ENCODE measurements at regions not wholly inside any gene's neighbourhood (a gene's known extent, or its start where the extent isn't known, plus 50 kb on each side); places are given as distances from the start of the nearest gene placed in this dataset.

DNA sequence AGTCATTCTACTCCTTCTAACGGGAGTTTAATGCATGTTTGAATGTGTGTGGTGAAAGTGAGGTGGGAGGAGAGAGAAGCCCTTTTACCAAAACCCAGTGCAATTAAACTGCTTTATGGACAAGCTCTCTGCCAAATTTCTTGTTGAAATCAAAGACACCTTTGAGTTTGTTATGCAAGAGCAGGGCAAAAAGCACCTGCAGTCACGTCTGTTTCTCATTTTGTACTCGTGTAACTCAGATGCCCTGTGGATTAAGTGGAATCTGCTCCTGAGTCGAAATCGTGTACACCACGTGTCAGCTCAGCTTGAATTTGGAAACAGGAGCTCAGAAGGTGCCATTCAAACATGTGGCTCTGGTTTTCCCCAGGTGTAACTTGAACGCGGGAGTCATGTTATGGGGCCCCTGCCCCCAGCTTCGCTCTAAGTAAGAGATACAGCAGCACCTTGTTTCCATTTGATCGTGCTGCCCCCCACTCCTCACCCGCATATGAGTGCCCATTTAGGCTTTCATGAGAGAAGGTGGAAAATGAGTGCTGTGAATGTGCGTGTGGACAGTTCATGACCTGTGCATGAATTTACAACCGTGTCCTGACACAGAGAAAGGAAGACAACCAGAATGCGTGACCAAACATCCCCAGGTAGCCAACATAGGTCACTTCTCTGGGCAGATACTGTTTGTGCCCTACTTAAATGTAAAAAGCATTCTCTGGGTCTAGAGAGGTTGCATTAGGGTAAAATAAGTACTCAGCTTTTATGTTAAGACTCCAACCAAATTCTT lies 347.0 kb upstream of the SLC30A5 start:
- DNase-seq (ENCODE audit: low read depth), result no peak

DNA sequence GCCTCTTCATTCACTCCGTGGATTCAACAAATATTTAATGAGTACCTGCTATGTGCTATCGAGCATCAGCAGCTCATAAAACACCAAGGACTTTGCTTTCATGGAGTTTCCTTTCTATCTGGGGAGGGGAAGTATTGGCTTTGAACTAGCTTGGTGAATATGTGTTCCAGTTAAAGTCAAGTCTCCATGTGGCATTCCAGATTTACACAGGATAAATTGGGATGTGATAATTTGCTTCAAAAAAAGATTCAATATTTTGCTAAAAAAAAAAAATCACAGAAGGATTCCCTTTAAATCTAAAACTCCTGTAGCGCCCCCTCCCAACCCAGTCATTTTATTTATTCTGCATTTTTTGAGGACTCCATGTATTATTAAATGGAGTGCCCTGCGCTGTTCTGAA lies 346.3 kb upstream of the SLC30A5 start:
- DNase-seq (ENCODE audit: low read depth), result no peak

- no peak for DNase-seq (ENCODE audit: low read depth)
Measured at GRCh38 chr5:68748101-68748500, 345.7 kb upstream of the SLC30A5 start.

DNA sequence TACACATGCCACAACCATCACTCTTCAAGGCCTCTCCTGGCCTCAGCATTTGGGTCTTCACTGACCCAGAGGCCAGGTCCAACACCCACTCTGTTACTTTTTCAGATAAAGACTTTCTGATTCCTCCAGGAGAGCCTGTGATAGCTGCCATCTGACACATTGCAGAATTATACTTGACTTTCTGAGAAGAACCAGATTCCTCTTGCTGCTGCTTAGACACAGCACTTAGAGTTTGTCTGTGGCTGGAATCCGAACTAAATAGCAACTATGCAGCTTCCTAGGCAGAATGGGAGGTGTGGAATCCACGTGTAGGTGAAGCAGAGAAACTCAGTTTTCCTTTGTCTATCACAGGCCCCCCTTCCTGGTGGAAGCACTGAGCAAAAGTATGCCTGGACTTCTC lies 344.7 kb upstream of the SLC30A5 start:
- DNase-seq (ENCODE audit: low read depth), result no peak

DNA sequence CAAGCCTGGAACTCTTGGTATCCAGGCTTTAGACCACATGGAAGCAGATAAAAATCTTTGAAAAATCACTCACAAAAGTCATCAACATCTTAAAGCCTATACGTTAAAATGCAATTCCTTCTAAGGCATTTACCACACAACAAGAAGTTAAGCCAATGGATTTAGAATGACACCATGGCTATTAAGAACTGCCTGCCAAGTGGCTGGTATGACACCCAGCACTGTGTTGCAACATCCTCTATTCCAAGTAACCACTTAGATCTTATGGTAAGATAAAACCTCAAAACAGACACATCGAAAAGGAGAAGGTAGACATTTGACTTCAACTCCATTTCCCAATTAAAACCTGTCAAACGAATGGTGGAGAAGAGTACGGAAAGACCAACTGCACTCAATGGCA lies 344.2 kb upstream of the SLC30A5 start:
- no peak for DNase-seq (ENCODE audit: low read depth)

- no peak for DNase-seq (ENCODE audit: low read depth)
Measured at GRCh38 chr5:68751661-68752060, 342.2 kb upstream of the SLC30A5 start.

- DNase-seq (ENCODE audit: low read depth), result no peak
Measured at GRCh38 chr5:68754536-68754935, 339.3 kb upstream of the SLC30A5 start.

GRCh38 chr5:68755293-68755692 lies 338.5 kb upstream of the SLC30A5 start:
- DNase-seq (ENCODE audit: low read depth), result no peak

DNA sequence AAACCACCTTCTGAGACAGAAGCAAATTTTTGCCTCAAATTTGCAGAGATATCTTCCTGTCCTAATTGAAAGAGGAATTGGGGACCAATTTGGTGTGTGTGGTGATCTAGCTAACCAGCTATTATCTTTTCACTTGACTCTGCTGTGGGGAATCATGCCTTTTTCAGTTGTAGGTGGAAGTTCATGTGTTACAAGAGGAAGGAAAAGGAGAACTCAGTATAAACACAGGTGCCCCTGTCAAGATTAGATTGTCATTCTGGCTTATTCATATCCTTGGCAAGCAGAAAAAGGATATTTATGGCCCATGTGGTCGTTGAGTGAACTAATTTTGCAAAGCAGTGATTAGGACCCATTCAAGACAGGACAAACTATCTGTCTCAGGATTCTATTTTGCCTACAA lies 336.8 kb upstream of the SLC30A5 start:
- no peak for DNase-seq (ENCODE audit: low read depth)

DNA sequence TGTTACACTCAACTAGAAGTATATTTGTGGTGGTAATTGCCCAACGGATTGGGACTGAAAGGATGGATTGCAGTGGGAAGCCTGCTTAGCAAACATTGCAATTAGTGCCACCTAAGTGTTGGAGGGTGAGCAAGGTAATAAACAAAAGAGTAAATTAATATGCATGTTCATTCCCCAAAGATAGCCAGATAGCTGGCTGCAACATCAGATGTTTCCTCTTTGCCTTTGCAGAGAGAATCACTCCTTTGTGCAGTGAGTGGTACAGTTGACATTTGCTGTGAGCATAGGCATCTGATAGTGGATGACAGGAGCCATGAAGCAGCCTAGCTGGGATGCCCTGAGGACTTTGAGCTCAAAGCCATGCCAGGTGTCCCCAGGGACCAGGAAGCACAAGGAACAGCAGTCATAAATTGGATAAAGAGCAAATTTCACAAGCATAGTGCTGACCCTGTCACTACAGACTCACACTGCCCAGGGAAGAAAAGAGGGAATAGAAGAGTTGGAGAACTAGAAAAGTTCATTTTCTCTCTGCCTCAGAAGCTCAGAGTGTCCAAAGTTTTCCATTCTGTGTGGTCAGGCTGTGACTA lies 336.1 kb upstream of the SLC30A5 start:
- no peak for DNase-seq (ENCODE audit: low read depth)

- DNase-seq (ENCODE audit: low read depth), result no peak
Measured at GRCh38 chr5:68759593-68759992, 334.2 kb upstream of the SLC30A5 start.

DNA sequence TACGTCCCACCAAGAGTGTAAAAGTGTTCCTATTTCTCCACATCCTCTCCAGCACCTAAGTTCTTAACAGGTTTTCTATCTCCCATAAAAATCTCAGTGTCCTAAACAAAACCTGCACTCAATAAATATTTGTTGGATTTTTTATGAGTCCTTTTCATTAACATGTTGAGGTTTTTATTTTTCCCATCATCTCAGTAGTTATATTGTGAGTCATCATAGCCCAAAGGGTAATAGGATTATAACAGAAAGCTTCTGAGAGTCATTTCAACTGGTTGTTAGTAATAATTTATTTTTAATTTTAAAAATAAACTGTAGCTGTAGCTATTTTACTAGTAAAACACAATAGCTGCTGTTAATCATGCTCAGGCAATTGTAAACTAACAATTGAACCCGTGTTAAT lies 331.6 kb upstream of the SLC30A5 start:
- no peak for DNase-seq (ENCODE audit: low read depth)

- DNase-seq (ENCODE audit: low read depth), result no peak
Measured at GRCh38 chr5:68766952-68767464, 326.8 kb upstream of the SLC30A5 start.

GRCh38 chr5:68770551-68770950 lies 323.3 kb upstream of the SLC30A5 start:
- no peak for DNase-seq (ENCODE audit: low read depth)

- no peak for DNase-seq (ENCODE audit: low read depth)
Measured at GRCh38 chr5:68771221-68771620, 322.6 kb upstream of the SLC30A5 start.

DNA sequence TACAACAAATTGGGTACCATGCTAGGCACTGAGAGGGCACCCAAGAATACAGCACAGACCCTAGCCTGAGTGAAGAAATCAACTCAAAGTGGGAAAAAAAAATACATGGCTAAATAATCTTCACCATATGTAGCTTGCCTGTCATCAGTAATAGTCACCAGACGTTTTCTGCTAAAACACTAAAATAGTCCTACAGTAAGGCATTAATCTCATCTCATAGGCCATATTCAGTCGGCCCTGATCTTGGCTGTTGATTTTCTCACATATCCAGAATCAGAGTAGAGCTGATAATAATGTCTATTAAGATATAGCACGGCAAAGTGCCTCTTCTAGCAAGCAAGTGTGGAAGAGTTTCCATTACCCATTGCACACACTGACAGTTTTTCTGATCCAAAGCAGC lies 322.1 kb upstream of the SLC30A5 start:
- DNase-seq (ENCODE audit: low read depth), result no peak

DNA sequence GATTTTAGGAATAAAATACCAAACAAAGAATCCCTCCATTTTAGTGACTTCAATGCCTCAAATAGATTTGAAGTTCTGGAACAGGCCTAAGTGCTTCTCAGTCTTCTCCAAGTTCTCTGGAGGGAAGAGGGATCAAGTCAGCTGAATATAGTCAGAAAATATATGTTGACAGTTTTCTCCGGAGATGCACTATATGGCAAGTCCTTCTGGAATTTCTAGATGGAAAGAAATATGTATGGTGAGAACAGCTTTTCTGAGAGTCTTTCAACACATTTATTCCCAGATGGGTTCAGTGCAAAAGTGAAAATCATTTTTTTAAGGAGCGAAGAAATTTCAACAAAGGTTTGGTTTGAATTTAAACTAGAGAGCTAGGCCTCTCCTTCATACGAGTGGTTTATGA lies 317.4 kb upstream of the SLC30A5 start:
- DNase-seq (ENCODE audit: low read depth), result no peak

GRCh38 chr5:68777135-68777534 lies 316.7 kb upstream of the SLC30A5 start:
- no peak for DNase-seq (ENCODE audit: low read depth)

DNA sequence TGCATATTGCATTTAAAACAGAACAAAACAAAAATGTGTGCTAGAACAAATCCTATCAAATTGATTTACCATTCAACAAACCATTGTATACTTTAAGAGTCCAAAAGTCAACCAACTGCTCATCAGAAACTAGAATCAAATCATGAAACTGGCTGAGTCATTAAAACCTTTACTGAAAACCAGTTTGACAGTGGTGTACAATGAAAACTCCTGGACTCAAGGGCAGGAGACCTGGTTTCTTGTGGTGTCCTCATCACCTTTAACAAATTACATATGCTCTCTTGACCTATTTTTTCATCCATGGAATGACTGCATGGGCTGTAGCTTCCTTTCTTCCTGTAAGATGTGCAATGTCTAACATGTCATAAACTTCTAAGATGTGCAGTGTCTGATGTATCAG lies 315.3 kb upstream of the SLC30A5 start:
- no peak for DNase-seq (ENCODE audit: low read depth)

GRCh38 chr5:68780299-68780955 lies 313.4 kb upstream of the SLC30A5 start:
- DNase-seq (ENCODE audit: low read depth), result no peak

DNA sequence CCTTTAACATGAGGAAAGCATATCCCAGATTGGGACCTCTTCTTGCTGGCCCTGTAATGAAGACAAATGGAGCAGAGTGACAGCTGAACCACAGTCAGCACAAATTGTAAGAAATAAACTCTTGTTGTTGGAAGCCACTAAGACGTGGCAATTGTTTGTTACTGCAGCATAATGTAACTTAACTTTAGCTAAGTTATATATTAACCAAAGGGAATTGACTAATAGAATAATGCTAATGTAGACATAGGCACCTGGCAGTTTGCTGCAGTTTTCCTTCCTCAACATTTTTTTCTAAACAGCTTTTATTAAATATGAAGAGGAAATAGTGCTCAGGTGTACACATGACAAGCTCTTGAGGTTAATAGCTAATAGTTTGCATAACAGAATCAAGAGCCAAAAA lies 300.7 kb upstream of the SLC30A5 start:
- DNase-seq (ENCODE audit: low read depth), result no peak

DNA sequence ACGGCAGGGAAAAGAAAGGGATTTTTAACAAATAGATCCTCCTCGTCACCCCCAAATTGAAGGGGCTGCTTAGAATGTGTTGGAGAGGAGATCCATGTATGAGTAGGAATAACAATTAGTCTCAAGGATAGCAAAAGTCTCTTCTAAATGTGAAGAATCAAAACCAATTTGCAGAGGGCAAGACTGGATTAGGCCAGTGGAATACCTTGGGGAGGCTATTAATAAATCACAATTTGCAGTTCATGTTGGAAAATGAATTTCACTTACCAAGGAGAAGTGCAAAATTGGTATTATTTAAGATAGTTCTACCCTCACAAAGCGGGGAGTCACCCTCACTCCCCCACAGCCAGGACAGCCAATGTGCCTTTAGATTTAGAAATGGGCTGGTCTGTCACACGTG lies 299.8 kb upstream of the SLC30A5 start:
- DNase-seq (ENCODE audit: low read depth), result no peak

DNA sequence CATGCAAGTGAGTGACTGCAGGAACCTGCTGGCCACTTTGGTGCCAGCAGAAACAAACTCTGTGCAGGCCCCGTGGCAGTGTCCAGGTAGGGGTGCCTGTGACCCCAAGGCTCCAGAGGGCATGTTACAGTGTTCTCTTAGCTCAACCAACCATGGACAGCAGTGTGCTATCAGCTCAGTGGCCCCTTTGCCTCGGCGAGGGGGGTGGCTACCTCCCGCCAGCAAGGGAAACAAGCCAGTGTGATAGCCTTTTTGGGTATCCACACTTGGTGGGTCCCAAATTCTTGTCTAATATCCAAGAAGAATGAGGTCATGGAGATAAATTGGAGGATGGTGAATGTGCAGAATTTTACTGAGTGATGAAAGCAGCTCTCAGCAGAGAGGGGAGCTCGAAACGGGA lies 298.6 kb upstream of the SLC30A5 start:
- no peak for DNase-seq (ENCODE audit: low read depth)

Data from fibroblast of gingiva (primary cell).